NCI-H2029 treated with DMSO at 0.1 percent for 48 hours (cell line): ENCODE measurements at regions not wholly inside any gene's neighbourhood (a gene's known extent, or its start where the extent isn't known, plus 50 kb on each side); places are given as distances from the start of the nearest gene placed in this dataset.

Experiments
- DNase-seq: peaks from one replicate; lab custom pipeline; 2025; lab: John Stamatoyannopoulos, UW

DNA sequence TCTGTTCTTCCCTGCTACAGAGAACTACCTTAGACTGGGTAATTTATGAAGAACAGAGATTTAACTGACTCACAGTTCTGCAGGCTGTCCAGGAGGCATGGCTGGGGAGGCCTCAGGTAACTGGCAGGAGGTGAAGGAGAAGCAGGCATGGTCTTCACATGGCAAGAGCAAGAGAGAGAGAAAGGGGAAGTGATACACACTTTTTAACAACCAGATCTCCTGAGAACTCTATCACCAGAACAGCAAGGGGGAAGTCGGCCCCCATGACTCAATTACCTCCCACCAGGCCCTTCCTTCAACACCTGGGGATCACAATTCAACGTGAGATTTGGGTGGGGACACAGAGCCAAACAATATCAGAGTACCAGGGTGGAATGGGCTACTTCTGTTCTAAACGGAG, 766.8 kb downstream of the TLE1 start:
- DNase-seq, result no peak

DNA sequence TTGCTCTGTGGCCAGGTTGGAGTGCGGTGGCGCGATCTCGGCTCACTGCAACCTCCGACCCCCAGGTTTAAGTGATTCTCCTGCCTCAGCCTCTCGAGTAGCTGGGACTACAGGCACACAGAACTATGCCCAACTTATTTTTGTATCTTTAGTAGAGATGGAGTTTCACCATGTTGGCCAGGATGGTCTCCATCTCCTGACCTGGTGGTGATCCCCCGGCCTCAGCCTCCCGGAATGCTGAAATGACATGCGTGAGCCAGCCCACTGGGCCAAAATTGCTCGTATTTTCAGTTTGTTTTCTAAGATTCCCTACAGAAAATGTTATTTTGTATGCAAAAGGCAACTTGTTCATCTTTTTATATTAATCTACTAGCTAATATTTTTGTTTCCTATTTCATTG, 782.6 kb downstream of the TLE1 start:
- DNase-seq, result no peak

DNA sequence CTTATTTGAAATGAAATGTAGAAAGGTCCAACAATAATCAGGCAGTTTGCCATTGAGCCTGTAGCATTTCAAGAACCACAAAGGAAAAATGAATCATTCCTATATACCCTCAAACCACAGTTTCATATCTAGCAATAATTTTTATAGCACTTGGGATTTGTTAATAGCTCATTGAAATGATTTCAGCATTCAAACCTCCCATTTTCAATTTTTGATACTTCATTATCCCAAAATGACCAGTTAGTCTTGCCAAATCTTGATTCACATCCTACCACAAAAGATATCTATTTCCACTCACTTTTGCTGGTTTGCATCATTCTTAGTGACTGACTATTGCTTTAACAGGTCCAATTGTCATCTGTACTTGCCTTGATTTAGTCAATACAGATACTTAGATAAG, 790.1 kb downstream of the TLE1 start:
- no peak for DNase-seq

DNA sequence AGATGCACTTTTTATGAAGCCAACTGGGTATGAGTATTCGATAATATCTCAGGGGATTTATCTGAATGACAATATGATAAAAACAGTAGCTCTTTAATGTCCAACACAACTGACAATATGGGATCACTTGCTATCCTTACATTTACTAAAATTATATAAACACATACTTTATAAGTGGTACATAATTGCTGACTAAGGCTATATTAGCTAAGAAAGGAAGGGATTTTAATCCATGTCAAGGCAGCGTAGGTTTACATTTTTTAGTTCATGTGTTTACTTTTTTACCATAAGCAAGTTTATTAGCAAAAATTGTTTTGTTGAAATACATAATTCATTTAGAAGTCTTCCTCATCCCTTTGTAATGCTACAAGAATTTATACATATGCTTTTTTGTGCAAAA, 796.2 kb downstream of the TLE1 start:
- no peak for DNase-seq

DNA sequence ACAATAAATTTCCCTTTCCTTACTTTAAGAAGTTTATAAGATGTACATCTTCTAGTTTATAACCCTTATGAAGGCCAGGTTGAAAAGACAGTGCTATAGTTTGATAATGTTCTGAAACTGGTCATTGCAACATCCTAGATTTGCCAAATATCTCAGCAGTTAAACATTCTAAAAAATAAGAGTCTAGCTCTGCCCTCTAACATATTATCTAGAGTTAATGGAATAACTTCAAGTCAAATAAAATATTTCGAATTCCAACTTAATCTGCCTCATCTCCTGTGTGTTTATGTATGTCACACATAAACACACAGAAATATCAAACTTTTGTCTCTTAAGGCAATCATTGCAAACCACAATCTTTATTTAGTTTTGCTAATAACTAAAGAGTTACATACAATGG, 796.6 kb downstream of the TLE1 start:
- DNase-seq, result no peak

DNA sequence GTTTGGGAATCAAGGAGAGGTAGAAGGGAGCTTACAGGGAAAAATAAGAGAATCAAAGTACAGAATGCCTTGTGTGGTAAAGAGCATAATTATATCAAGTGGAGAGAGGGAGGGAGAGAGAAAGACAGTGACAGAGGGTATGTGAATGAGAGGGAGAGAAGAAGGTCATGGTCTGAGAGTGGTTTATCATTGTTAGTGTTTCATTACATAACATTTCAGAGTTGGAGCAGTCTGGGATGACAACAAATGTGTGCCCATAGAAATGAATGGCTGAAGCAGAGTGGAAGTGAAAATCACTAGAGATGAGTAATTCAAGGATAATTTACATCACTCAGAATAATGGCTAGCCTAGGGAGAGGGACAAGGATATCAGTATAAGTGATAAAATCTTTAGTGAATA, 799.2 kb downstream of the TLE1 start:
- DNase-seq, result no peak

DNA sequence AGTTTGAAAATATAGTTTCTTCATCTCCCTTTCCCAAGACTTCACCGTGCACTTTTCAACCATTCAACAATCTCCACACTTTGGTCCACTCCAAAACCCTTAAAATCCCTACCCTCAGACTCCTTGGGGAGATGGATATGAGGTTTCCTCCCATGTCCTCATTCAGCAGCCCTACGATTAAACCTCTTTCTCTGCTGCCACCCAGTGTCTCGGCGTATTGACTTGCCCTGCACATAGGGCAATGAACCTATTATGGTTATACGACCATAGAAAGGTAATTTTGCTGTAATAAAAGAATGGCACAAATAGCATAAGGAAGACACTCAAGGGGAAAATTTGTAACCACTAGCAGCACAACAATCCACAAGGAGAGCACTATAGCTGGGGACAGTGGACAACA, 803.5 kb downstream of the TLE1 start:
- no peak for DNase-seq

DNA sequence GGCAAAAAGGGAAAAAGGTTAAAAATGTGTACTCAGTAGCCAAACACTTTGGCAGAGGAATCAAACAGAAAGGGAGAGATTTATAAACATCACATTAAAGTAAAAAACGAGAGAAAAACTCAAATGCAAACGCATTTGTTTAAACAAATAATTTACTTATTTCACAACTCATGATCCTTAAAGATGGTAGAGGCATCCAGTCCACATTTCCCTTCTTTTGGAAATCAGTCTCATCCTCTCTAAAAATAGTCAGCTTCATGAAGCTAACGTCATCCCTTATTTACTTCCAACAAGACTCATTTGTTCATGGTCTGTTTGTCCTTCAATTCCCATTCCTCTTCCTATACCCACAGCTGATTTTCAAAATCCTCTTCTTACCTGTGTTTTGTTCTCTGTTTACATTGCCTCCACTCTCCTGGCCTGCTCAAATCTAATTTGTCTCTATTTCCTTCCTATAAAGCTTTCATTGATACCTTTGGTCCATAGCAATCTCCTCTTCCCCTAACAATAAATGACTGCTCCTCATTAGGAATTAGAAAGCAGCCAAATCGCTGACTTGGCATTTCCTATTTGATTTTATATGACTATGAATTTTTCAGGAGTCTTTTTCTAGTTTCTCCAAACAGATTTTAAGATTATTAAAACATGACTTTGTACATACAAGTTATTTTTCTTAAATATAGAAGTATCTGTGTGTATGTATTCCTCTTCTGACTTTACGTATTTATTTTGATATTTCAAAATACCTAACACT, 805.3 kb downstream of the TLE1 start:
- DNase-seq, result no peak

DNA sequence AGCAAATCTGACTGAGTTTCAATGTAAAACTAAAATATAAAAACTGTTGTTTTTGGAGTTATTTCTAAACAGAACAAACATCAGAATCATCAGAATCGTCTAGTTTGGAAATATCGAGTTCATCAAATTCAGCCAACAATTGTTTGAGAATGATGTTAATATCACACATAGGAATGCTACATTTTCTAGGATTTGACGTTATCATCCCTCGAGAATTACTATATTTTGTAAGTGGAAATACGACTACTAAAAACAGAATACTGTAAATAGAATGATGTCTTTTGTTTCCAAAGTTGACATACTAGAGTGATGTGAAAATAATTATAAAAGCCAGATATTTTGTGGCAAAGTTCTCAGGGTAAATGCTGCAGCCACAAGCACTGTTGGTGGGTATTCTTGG, 805.9 kb downstream of the TLE1 start:
- DNase-seq, result no peak

DNA sequence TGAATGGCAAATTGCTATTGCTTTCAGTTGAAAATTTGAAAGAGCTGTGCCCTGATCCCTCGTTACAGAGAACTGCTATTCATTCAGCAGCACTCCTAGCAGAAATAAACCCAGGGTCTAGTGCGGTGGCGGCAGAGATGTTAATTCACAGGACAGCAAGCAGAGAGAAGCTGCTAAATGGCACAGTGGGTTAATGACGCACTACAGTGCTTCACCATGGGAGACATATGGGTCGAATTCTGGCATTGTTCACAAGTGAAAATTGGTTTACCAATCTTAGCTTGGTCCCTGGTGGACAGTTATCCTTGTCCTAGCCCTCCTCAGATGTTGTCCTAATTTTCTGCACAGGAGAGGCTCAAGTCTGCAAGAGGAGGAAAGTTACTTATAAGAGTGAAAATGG, 807.4 kb downstream of the TLE1 start:
- DNase-seq, result no peak

DNA sequence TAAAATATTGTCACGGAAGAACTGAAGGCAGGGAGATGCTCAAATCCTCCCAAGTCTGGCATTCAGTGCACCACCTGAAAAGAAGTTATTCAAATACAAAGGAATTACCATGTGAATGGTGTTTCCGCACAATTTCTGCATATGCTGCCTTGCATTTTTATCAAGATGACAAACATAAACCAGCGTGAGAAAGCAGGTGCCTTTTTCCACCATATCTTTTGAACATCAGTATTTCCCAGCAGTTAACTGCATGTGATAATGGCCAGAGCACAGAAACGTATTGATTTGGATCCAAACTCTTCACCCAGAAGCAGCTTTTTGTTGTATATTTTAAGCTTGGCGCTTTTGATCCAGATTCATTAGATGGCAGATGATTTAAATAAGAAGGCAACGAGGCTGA, 808.0 kb downstream of the TLE1 start:
- DNase-seq, result no peak

DNA sequence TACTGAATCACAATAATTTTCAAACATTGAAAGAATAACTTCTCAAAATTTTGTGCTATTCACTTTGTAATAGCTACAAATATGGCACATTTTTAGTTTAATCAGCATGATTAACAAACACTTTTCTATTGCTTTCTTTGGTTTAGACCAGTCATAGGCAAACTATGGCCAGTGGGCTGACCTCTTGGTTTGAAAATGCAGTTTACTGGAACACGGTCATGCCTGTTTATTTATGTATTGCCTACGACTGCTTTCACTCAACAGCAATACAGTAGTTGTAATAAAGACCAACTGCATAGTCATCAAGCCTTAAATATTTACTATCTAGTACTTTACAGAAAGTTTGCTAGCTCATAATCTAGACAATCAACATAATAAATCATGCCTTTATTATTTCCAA, 810.8 kb downstream of the TLE1 start:
- no peak for DNase-seq

DNA sequence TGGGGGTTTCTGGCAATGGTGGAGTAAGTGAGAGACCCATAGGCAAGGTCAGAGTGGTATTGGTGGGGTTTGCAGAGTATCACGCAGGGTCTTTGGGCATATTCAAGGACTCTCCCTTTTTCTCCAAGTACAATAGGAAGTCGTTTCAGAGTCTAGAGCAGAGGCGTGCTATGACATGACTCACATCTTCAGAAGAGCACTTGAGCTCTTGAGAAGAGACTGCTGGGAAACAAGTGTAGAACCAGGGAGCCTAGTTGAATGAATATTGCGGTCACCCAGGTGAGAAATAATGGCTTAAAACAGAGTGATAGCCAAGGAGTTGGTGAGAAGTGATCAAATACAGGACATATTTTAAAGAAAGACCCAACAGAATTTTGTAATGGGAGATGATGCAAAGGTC, 813.4 kb downstream of the TLE1 start:
- no peak for DNase-seq

DNA sequence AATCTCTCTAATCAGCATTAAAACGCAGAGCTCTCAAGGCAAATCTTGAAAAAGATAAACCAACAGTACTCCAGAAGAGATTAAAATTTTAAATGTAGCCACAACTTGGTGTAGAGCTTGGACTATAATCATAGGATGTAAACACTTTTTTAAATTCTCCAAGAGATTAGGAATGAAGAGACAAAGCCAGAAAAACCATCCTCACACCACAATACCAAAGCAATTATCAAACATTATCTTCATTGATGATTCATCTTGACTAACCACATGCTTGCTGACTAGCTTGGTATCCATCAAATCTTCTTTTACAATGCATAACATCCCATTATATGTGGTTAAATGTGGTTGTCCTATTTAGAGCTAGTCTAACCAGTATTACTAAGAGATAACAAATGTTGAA, 815.1 kb downstream of the TLE1 start:
- DNase-seq, result no peak

DNA sequence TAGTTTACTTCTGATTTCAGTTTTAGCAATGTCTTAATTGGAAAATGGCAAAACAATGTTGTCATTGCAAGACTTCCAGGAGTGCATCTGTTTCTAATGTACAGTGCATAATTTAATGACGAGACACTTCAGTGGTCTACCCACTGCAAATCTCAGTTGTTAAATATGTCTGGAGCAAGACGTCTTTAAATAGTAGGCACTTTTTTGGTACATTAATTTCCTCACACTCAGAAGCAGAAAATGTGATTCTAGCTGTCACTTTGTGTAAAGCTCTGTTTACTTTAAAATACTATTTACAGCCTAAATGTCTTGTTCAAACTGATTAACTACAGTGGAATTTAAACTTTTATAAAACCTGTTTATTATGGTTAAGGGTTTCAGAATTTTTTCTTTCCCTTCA, 815.5 kb downstream of the TLE1 start:
- no peak for DNase-seq

DNA sequence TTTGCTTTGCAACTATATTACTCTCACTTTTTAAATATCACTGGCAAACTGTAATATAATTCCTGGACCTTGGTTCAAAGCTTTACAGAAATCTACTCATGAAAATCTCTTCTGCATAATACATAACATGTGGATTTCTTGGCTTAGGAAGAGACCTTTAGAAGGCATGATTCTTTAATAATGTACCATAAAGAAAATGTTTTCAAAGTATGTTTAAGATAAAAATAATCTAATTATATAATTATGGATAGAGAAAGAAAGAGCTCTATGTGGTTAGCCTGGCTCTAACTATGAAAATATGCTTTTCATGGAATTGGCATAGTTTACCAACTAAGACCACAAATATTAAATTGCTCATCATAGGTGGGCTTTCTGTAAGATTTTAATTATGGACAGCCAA, 817.8 kb downstream of the TLE1 start:
- DNase-seq, result no peak

DNA sequence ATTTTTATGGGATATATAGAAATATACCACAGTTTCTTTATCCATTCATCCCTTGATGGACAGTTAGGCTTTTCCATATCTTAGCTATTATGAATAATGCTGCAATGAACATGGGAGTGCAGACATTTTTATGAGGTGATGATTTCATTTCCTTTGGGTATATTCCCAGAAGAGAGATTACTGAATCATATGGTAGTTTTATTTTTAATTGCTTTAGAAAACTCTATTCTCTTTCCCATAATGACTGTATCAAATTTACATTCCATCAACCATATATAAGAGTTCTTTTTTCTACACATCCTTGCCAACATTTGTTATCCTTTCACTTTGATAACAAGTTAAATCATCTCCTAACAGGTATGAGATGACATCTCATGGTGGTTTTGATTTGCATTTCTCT, 821.6 kb downstream of the TLE1 start:
- no peak for DNase-seq

DNA sequence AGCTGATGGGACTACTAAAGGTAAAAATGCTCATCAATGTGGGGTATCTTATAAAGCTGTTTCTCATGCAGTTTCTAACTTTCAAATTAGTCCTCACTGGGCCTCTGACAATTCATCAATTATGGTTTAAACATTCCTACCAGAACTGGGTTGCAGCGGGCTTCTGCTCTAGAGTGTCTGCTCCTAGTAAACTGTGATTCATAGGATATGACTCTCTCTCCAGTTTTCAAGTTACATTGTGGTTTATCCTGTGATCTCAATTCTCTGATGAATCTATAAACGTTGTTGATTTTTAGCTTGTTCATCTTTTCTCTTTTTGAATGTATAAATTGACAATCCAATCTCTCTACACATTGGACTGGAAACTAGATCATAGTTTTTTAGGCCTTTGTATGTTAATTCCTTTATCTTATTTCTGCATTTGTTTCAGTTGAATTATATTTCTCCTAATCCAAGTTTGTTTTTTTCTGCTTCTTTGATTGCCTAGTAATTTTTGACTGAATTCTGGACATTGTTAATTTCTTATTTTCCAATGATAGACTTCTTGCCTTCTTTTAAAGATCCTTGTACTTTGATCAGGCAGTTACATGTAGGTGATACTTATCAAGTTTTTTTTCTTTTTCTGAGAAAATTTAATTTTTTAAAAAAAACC, 822.6 kb downstream of the TLE1 start:
- no peak for DNase-seq

DNA sequence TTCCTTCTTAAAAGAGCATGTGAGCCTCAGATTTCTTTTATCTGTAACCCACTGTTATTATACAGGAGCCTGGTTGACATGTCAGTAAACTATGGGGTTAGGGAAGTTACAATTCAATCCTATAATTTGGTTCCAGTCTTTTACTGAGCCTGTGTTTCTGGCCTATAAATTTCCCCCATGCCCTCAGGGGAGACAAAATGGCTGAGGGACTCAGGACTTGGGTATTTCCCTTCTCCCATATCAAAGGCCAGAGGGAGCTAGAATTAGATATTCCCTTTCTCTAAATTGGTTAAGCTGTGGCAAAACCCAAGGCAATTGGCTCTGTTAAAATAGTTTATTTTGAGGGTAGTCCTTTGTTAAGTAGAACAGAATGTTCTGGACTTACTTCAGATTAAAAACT, 823.2 kb downstream of the TLE1 start:
- no peak for DNase-seq

DNA sequence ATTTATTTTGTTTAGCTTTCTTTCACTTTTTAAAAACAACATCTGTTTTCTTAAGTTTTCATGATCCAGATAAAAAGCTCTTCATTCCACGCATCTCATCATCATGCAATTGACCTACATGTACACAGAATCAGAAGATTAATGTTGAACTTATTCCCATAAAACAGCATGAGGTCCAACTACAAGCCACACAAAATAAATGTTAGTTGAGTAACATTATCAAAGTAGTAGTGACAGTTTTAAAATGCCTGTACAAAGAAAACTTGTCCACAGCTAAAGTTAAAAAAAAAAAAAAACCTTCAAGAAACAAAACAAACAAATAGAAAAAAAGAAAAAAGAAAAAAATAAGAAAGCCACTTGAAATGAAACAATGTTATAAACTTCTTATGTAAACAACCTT, 846.3 kb downstream of the TLE1 start:
- DNase-seq, result no peak

DNA sequence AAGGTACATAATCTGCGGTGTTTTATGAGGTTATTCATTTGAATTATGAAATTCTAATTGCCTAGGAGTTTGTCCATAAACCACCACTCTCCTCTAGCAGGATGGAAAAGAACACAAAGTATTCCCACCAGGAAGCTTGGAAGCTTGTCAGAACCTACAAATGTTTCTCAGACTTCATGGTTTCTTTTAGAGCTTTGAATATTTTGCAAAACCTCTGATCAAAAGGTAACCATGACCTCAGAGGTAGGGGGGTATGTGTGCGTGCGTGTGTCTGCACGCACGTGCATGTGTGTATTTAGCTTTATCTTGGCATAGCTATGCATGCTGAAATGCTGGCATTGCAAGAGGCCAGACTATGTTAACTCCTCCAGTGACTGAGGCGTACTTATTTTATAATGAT, 847.0 kb downstream of the TLE1 start:
- DNase-seq, result no peak

DNA sequence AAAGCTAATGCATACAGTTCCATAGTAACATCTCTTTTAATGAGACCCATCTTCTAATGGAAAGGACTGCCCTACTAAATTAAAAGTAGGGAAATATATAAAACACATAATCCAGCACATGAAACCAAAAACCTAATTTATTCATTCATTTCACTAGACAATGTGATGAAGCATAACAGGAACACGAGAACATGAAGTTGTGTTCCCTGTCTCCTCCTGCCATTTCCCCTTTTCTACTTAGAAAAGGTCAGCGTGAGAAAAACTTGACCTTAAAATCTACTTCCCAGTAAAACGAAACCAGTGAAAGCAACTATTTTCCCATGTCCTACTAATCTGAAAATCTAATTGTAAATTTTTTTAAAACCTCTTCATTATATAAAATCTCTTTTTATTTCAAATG, 847.5 kb downstream of the TLE1 start:
- no peak for DNase-seq

DNA sequence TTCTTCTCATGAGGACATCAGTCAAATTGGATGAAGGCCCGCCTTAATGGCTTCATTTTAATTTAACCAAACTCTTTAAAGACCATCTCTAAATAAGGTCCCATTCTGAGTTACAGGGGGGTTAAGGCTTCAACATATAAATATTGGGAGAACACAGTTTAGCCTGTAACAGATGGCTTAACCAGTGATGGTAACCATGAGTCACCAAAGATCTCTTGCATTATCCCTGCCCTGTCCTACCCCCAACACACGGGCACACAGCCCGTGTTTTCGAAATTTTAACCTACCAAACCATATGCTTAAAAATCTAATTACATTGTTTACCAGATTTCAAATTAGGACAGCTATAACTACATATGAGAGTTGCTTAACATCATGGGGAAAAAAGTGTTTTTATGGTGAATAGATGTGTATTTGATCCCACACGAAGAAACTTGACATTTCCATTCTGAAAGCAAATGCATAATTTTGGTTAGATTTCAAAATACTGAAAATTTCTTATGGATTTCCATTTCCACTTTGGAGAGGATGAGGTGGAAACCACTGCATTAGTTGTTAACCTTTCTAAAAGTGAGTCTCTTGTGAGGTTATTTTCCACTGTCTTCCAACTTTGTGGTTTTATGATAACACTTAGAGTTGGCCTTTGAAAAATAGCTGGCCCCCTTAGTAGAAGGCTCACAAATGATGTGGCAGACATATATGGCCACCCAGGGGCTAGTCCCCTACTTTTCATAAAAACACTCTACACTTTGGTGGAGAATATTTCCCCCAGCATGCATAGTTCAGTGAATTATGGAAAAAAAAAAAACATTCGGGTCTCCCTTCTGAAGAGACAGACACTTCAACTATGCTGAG, 849.3 kb downstream of the TLE1 start:
- no peak for DNase-seq
